OCI-LY3 (cell line): ENCODE measurements at regions not wholly inside any gene's neighbourhood (a gene's known extent, or its start where the extent isn't known, plus 50 kb on each side); places are given as distances from the start of the nearest gene placed in this dataset.

Experiments
- CTCF ChIP-seq: fragments of 200-600, 300-600 bp; sonication (generic); IDR thresholded peaks from 2 replicates; pipeline ENCODE4 v1.5.1; 2014; ENCODE audit warnings: antibody characterized with exemption, low read length, low read depth
- EZH2phosphoT487 ChIP-seq: fragments of 200-600 bp; shearing (Covaris generic); IDR thresholded peaks from 2 replicates; pipeline ENCODE4 v1.6.1; 2018; ENCODE audit warnings: antibody characterized with exemption, mixed run types, low read depth

GRCh38 chr4:58734030-58734674, 1624.0 kb upstream of the IGFBP7 start:
- TF ChIP-seq CTCF (no peak), EZH2phosphoT487 (no peak)
